Parathyroid adenoma (tissue), 2 donors: ENCODE measurements at regions not wholly inside any gene's neighbourhood (a gene's known extent, or its start where the extent isn't known, plus 50 kb on each side); places are given as distances from the start of the nearest gene placed in this dataset.

Experiments
- H2AFZ ChIP-seq: fragments of 300-600 bp; sonication (generic); one replicate; pipeline ENCODE4 v1.7.0; 2017; ENCODE audit warnings: antibody characterized with exemption, mild to moderate bottlenecking
- H3K27ac ChIP-seq: fragments of 300-600 bp; sonication (generic); one replicate; pipeline ENCODE4 v1.7.0; 2017
- H3K27me3 ChIP-seq: fragments of 300-600 bp; sonication (generic); one replicate; pipeline ENCODE4 v1.7.0; 2017; ENCODE audit warnings: low read length; ENCODE audit not compliant: control insufficient read depth, insufficient read depth
- H3K36me3 ChIP-seq: fragments of 300-600 bp; sonication (generic); one replicate; pipeline ENCODE4 v1.7.0; 2017; ENCODE audit warnings: low read length; ENCODE audit not compliant: control insufficient read depth, insufficient read depth
- H3K4me1 ChIP-seq: fragments of 300-600 bp; sonication (generic); one replicate; pipeline ENCODE4 v1.7.0; 2017; ENCODE audit warnings: control low read depth
- H3K4me2 ChIP-seq: fragments of 300-600 bp; sonication (generic); one replicate; pipeline ENCODE4 v1.7.0; 2017; ENCODE audit warnings: low read length
- H3K4me3 ChIP-seq: fragments of 300-600 bp; sonication (generic); one replicate; pipeline ENCODE4 v1.7.0; 2017; ENCODE audit warnings: low read depth, low read length
- H3K79me2 ChIP-seq: fragments of 300-600 bp; sonication (generic); one replicate; pipeline ENCODE4 v1.7.0; 2017; ENCODE audit warnings: control low read depth
- H3K9ac ChIP-seq: fragments of 300-600 bp; sonication (generic); one replicate; pipeline ENCODE4 v1.7.0; 2017; ENCODE audit warnings: mild to moderate bottlenecking
- H3K9me3 ChIP-seq: fragments of 300-600 bp; sonication (generic); one replicate; pipeline ENCODE4 v1.7.0; 2017; ENCODE audit warnings: low read length; ENCODE audit not compliant: control insufficient read depth
- CTCF ChIP-seq: fragments of 300-600 bp; sonication (generic); IDR thresholded peaks from one replicate; pipeline ENCODE4 v1.7.0; 2017; ENCODE audit warnings: antibody characterized with exemption, mild to moderate bottlenecking
- donor health status: primary hyperparathyroidism.

- TF ChIP-seq CTCF: no peak
- no peak overlapping the region for H3K4me3 ChIP-seq
- H3K9ac ChIP-seq: no peak overlapping the region
- H3K36me3 ChIP-seq: no peaks in the 10 kb centered on the region
- H3K79me2 ChIP-seq: no peaks in the 10 kb centered on the region
- no peak overlapping the region for H2AFZ ChIP-seq
- H3K27me3 ChIP-seq: no peaks in the 10 kb centered on the region
- H3K9me3 ChIP-seq: no peaks in the 10 kb centered on the region
- H3K4me1 ChIP-seq: no peaks in the 10 kb centered on the region
- no peak overlapping the region for H3K4me2 ChIP-seq
- no peak overlapping the region for H3K27ac ChIP-seq
These were observed 241.6 kb downstream of the SUCLG1 start for GRCh38 chr2:84217456-84217855.

- Histone ChIP-seq H3K79me2 (no peaks in the 10 kb centered on the region), H3K27me3 (no peaks in the 10 kb centered on the region), H2AFZ (no peak overlapping the region), H3K9me3 (no peaks in the 10 kb centered on the region), H3K9ac (no peak overlapping the region), H3K4me1 (no peaks in the 10 kb centered on the region), H3K4me2 (no peak overlapping the region), H3K36me3 (no peaks in the 10 kb centered on the region), H3K4me3 (no peak overlapping the region), H3K27ac (no peak overlapping the region)
- TF ChIP-seq CTCF: no peak
These were observed 244.6 kb downstream of the SUCLG1 start for GRCh38 chr2:84214455-84214854.

- H3K4me3 ChIP-seq: no peak overlapping the region
- H3K4me1 ChIP-seq: no peaks in the 10 kb centered on the region
- H2AFZ ChIP-seq: no peak overlapping the region
- no peak overlapping the region for H3K27ac ChIP-seq
- H3K36me3 ChIP-seq: no peaks in the 10 kb centered on the region
- no peak overlapping the region for H3K4me2 ChIP-seq
- TF ChIP-seq CTCF: no peak
- H3K9me3 ChIP-seq: no peaks in the 10 kb centered on the region
- no peak overlapping the region for H3K9ac ChIP-seq
- no peaks in the 10 kb centered on the region for H3K79me2 ChIP-seq
- H3K27me3 ChIP-seq: no peaks in the 10 kb centered on the region
These were observed 246.3 kb downstream of the SUCLG1 start for GRCh38 chr2:84212611-84213314.

- H3K36me3 ChIP-seq: no peaks in the 10 kb centered on the region
These were observed 249.1 kb downstream of the SUCLG1 start for GRCh38 chr2:84209941-84210340.

More at GRCh38 chr2:84209941-84210340, 249.1 kb downstream of the SUCLG1 start:
- no peak overlapping the region for H3K9ac ChIP-seq
- H3K4me2 ChIP-seq: no peak overlapping the region
- no peaks in the 10 kb centered on the region for H3K79me2 ChIP-seq
- H3K4me1 ChIP-seq: no peaks in the 10 kb centered on the region
- H3K27ac ChIP-seq: no peak overlapping the region
- TF ChIP-seq CTCF: no peak
- no peaks in the 10 kb centered on the region for H3K9me3 ChIP-seq
- H3K4me3 ChIP-seq: no peak overlapping the region
- no peak overlapping the region for H2AFZ ChIP-seq
- no peaks in the 10 kb centered on the region for H3K27me3 ChIP-seq
